H9 (cell line): ENCODE measurements at regions not wholly inside any gene's neighbourhood (a gene's known extent, or its start where the extent isn't known, plus 50 kb on each side); places are given as distances from the start of the nearest gene placed in this dataset.

ENCODE experiments used
- DNase-seq: peaks from one replicate; pipeline ENCODE4 v3.0.0-alpha.2; 2017
- H2AFZ ChIP-seq: one replicate; pipeline ENCODE4 v1.6.1; 2013; ENCODE audit warnings: mild to moderate bottlenecking, low read length, control low read depth, moderate library complexity
- H2AK5ac ChIP-seq: 2 replicates; pipeline ENCODE4 v1.6.1; 2013; ENCODE audit warnings: low read length, control low read depth, mixed read lengths; ENCODE audit not compliant: insufficient read length
- H2BK120ac ChIP-seq: one replicate; pipeline ENCODE4 v1.6.1; 2013; ENCODE audit warnings: low read depth, mild to moderate bottlenecking, low read length, control low read depth, inconsistent platforms; ENCODE audit not compliant: poor library complexity, severe bottlenecking
- H2BK12ac ChIP-seq: 2 replicates; pipeline ENCODE4 v1.6.1; 2013; ENCODE audit warnings: low read length, control low read depth, mixed read lengths, low read depth; ENCODE audit not compliant: insufficient read length
- H2BK15ac ChIP-seq: 2 replicates; pipeline ENCODE4 v1.6.1; 2013; ENCODE audit warnings: low read depth, low read length, control low read depth
- H2BK20ac ChIP-seq: one replicate; pipeline ENCODE4 v1.6.1; 2013; ENCODE audit warnings: low read depth, mild to moderate bottlenecking, low read length, control low read depth, inconsistent platforms; ENCODE audit not compliant: poor library complexity, severe bottlenecking
- H2BK5ac ChIP-seq: 2 replicates; pipeline ENCODE4 v1.6.1; 2013; ENCODE audit warnings: low read length, control low read depth, mixed read lengths; ENCODE audit not compliant: insufficient read length
- H3K14ac ChIP-seq: 2 replicates; pipeline ENCODE4 v1.6.1; 2013; ENCODE audit warnings: low read length, control low read depth; ENCODE audit not compliant: insufficient read depth
- H3K18ac ChIP-seq: 2 replicates; pipeline ENCODE4 v1.6.1; 2013; ENCODE audit warnings: low read depth, mild to moderate bottlenecking, mixed read lengths, low read length, control low read depth; ENCODE audit not compliant: insufficient read length
- H3K23ac ChIP-seq: 2 replicates; pipeline ENCODE4 v1.6.1; 2013; ENCODE audit warnings: low read length, control low read depth, mixed read lengths, low read depth; ENCODE audit not compliant: insufficient read length
- H3K23me2 ChIP-seq: 2 replicates; pipeline ENCODE4 v1.6.1; 2013; ENCODE audit warnings: low read depth, mild to moderate bottlenecking, mixed read lengths, low read length, control low read depth; ENCODE audit not compliant: insufficient read length, poor library complexity, severe bottlenecking
- H3K27ac ChIP-seq: 2 replicates; pipeline ENCODE4 v1.5.1; 2013; ENCODE audit warnings: low read length, control low read depth, mixed read lengths, low read depth; ENCODE audit not compliant: insufficient read length
- H3K27me3 ChIP-seq: 2 replicates; pipeline ENCODE4 v1.6.1; 2013; ENCODE audit warnings: low read length, control low read depth, inconsistent platforms; ENCODE audit not compliant: insufficient read depth
- H3K4ac ChIP-seq: 2 replicates; pipeline ENCODE4 v1.6.1; 2013; ENCODE audit warnings: low read depth, mild to moderate bottlenecking, control low read depth, inconsistent platforms, low read length, moderate library complexity
- H3K4me1 ChIP-seq: 2 replicates; pipeline ENCODE4 v1.6.1; 2013; ENCODE audit warnings: low read length, control low read depth, inconsistent platforms; ENCODE audit not compliant: insufficient read depth
- H3K4me2 ChIP-seq: 2 replicates; pipeline ENCODE4 v1.6.1; 2013; ENCODE audit warnings: low read length, control low read depth, mixed read lengths; ENCODE audit not compliant: insufficient read length, insufficient read depth
- H3K56ac ChIP-seq: 2 replicates; pipeline ENCODE4 v1.6.1; 2013; ENCODE audit warnings: low read depth, mild to moderate bottlenecking, mixed read lengths, low read length, control low read depth; ENCODE audit not compliant: insufficient read length
- H3K79me1 ChIP-seq: 2 replicates; pipeline ENCODE4 v1.6.1; 2013; ENCODE audit warnings: low read depth, mild to moderate bottlenecking, moderate library complexity, low read length, control low read depth, inconsistent platforms; ENCODE audit not compliant: insufficient read depth, poor library complexity, severe bottlenecking
- H3K79me2 ChIP-seq: 2 replicates; pipeline ENCODE4 v1.6.1; 2013; ENCODE audit warnings: low read length, control low read depth, inconsistent platforms; ENCODE audit not compliant: insufficient read depth
- H3K9ac ChIP-seq: 2 replicates; pipeline ENCODE4 v1.6.1; 2013; ENCODE audit warnings: low read length, control low read depth, mixed read lengths; ENCODE audit not compliant: insufficient read length; ENCODE audit errors: extremely low read depth
- H3K9me3 ChIP-seq: one replicate; pipeline ENCODE4 v1.6.1; 2013; ENCODE audit warnings: low read depth, low read length, inconsistent platforms; ENCODE audit not compliant: control insufficient read depth
- H3T11ph ChIP-seq: one replicate; pipeline ENCODE4 v1.6.1; 2013; ENCODE audit warnings: mild to moderate bottlenecking, low read length, control low read depth, inconsistent platforms
- H4K20me1 ChIP-seq: one replicate; pipeline ENCODE4 v1.6.1; 2013; ENCODE audit not compliant: control insufficient read depth, insufficient read length, insufficient read depth
- H4K5ac ChIP-seq: 2 replicates; pipeline ENCODE4 v1.6.1; 2013; ENCODE audit warnings: low read depth, mild to moderate bottlenecking, mixed read lengths, low read length, control low read depth; ENCODE audit not compliant: insufficient read length
- H4K8ac ChIP-seq: replicated peaks from 2 replicates; pipeline ENCODE4 v1.6.1; 2013; ENCODE audit warnings: low read length, control low read depth, mixed read lengths, low read depth; ENCODE audit not compliant: insufficient read length
- H4K91ac ChIP-seq: 2 replicates; pipeline ENCODE4 v1.6.1; 2013; ENCODE audit warnings: low read depth, mild to moderate bottlenecking, moderate library complexity, mixed read lengths, low read length, control low read depth; ENCODE audit not compliant: insufficient read length
- H3K27ac Mint-ChIP-seq, 3 experiments: 2 replicates in 2 of 3; 3 replicates in 1 of 3; pipeline ENCODE4 v1.8.0; 2020 to 2021; ENCODE audit warnings: mixed read lengths in 3 of 3, mild to moderate bottlenecking in 1 of 3, moderate library complexity in 1 of 3
- H3K27me3 Mint-ChIP-seq: 2 replicates; pipeline ENCODE4 v1.8.0; 2021; ENCODE audit warnings: low read depth, mild to moderate bottlenecking, moderate library complexity, mixed read lengths
- H3K36me3 Mint-ChIP-seq, 3 experiments: 2 replicates in 2 of 3; 3 replicates in 1 of 3; pipeline ENCODE4 v1.8.0; 2020 to 2021; ENCODE audit warnings: low read depth in 3 of 3, mixed read lengths in 3 of 3; ENCODE audit not compliant: insufficient read depth in 1 of 3
- H3K4me1 Mint-ChIP-seq, 2 experiments: 2 replicates each; pipeline ENCODE4 v1.8.0; 2020; ENCODE audit warnings: mixed read lengths in 2 of 2
- H3K4me3 Mint-ChIP-seq, 2 experiments: 2 replicates in 1 of 2; 3 replicates in 1 of 2; pipeline ENCODE4 v1.8.0; 2020 to 2021; ENCODE audit warnings: mild to moderate bottlenecking in 2 of 2, mixed read lengths in 2 of 2, moderate library complexity in 1 of 2
- H3K9me3 Mint-ChIP-seq, 2 experiments: 2 replicates in 1 of 2; 3 replicates in 1 of 2; pipeline ENCODE4 v1.8.0; 2020; ENCODE audit warnings: mild to moderate bottlenecking in 2 of 2, mixed read lengths in 2 of 2, moderate library complexity in 1 of 2
- CTCF ChIP-seq: fragments of 200-600 bp; sonication (generic); conservative IDR thresholded peaks from 3 replicates; pipeline ENCODE4 v1.8.0; 2021; ENCODE audit warnings: antibody characterized with exemption, mild to moderate bottlenecking
- WGBS: extraction: QIAGEN DNeasy Blood & Tissue Kit; methylation state at CpG from one replicate; pipeline ENCODE4 v1.1.7; 2013; ENCODE audit warnings: missing lambda C conversion rate, low lambda C conversion rate, mixed read lengths; ENCODE audit not compliant: insufficient read length; ENCODE audit errors: extremely low coverage; 5-methylcytosine and 5-hydroxymethylcytosine counted together

- no peak overlapping the region for H2AK5ac ChIP-seq
- Mint-ChIP-seq H3K4me3 (no peak overlapping the region), H3K36me3 (no peaks in the 10 kb centered on the region), H3K27ac (no peak overlapping the region), H3K9me3 (no peaks in the 10 kb centered on the region), H3K27me3 (no peaks in the 10 kb centered on the region; the same call in 1 of the 2 replicates), H3K4me1 (peaks cover 3 to 8% of the 10 kb centered on the region in 2 experiments)
- no peak overlapping the region for H3K27ac ChIP-seq
- H2AFZ ChIP-seq: no peak overlapping the region
- no peaks in the 10 kb centered on the region for H3K4me1 ChIP-seq
- no peak overlapping the region for H3K23ac ChIP-seq
- no peak overlapping the region for H4K5ac ChIP-seq
- H3K79me1 ChIP-seq: no peaks in the 10 kb centered on the region
- H3K14ac ChIP-seq: no peak overlapping the region
- no peak overlapping the region for H3K4ac ChIP-seq
- no peaks in the 10 kb centered on the region for H3K23me2 ChIP-seq
- no peak overlapping the region for H2BK20ac ChIP-seq
- TF ChIP-seq CTCF: no peak
- no CpG with 5 or more reads among the region's 4 CpGs for WGBS
- no peak overlapping the region for H3K4me2 ChIP-seq
- no peaks in the 10 kb centered on the region for H4K20me1 ChIP-seq
- DNase-seq: no peak
- H2BK5ac ChIP-seq: no peak overlapping the region
- no peak overlapping the region for H2BK12ac ChIP-seq
- no peak overlapping the region for H3K9ac ChIP-seq
- no peak overlapping the region for H2BK15ac ChIP-seq
- no peaks in the 10 kb centered on the region for H3K27me3 ChIP-seq
- no peak overlapping the region for H4K8ac ChIP-seq
- H3K9me3 ChIP-seq: no peaks in the 10 kb centered on the region
- no peak overlapping the region for H4K91ac ChIP-seq
- H2BK120ac ChIP-seq: no peak overlapping the region
- no peak overlapping the region for H3K18ac ChIP-seq
- no peaks in the 10 kb centered on the region for H3K79me2 ChIP-seq
- no peak overlapping the region for H3T11ph ChIP-seq
- H3K56ac ChIP-seq: no peak overlapping the region
These were observed 128.1 kb upstream of the NANOS1 start for GRCh38 chr10:118901380-118901779.
